ENCODE measurements at regions not wholly inside any gene's neighbourhood (a gene's known extent, or its start where the extent isn't known, plus 50 kb on each side); places are given as distances from the start of the nearest gene placed in this dataset.

- TF ChIP-seq CTCF (optimal IDR thresholded peaks at IDR 0.05 in 1 of 3, IDR thresholded peaks at IDR 0.05 in 1 of 3, conservative IDR thresholded peaks at IDR 0.05 in 1 of 3; ENCODE audit: extremely low read depth in 1 of 3, insufficient read depth in 2 of 3, low read length in 3 of 3) (no peak), EZH2 (IDR thresholded peaks at IDR 0.05; ENCODE audit: low read length) (no peak)
These were observed 263.2 kb downstream of the TMEM182 start for GRCh38 chr2:103025056-103025455.

Measured in keratinocyte (primary cell).